Smooth muscle cell (in vitro differentiated cells): ENCODE measurements at regions not wholly inside any gene's neighbourhood (a gene's known extent, or its start where the extent isn't known, plus 50 kb on each side); places are given as distances from the start of the nearest gene placed in this dataset.
"Not testable (repeated sequence)": the region's sequence is repeated elsewhere in the genome, so short reads cannot be mapped to it uniquely, and the experiment has no call there.

Experiments used
- DNase-seq: peaks from one replicate; lab custom pipeline; 2025; ENCODE audit not compliant: unreplicated experiment; lab: John Stamatoyannopoulos, UW
- H2AFZ ChIP-seq: fragments of 200-600 bp; sonication (generic); 2 replicates; pipeline ENCODE4 v1.6.0; 2016; ENCODE audit warnings: antibody characterized with exemption, low read depth, mild to moderate bottlenecking
- H3F3A ChIP-seq: fragments of 200-600 bp; sonication (generic); 2 replicates; pipeline ENCODE4 v1.6.0; 2017; ENCODE audit warnings: antibody characterized with exemption, low read depth
- H3K27ac ChIP-seq: fragments of 200-600 bp; sonication (generic); 2 replicates; pipeline ENCODE4 v1.5.1; 2016; ENCODE audit warnings: low read depth, mild to moderate bottlenecking
- H3K27me3 ChIP-seq: fragments of 200-600 bp; sonication (generic); 2 replicates; pipeline ENCODE4 v1.6.1; 2016; ENCODE audit warnings: low read depth, mild to moderate bottlenecking
- H3K36me3 ChIP-seq: fragments of 200-600 bp; sonication (generic); 2 replicates; pipeline ENCODE4 v1.5.1; 2016; ENCODE audit warnings: low read depth
- H3K4me1 ChIP-seq: fragments of 200-600 bp; sonication (generic); 2 replicates; pipeline ENCODE4 v1.5.1; 2016; ENCODE audit warnings: low read depth
- H3K4me2 ChIP-seq: fragments of 200-600 bp; sonication (generic); 2 replicates; pipeline ENCODE4 v1.6.0; 2016; ENCODE audit warnings: mild to moderate bottlenecking
- H3K4me3 ChIP-seq: fragments of 200-600 bp; sonication (generic); 2 replicates; pipeline ENCODE4 v1.5.1; 2016; ENCODE audit warnings: mild to moderate bottlenecking
- H3K79me2 ChIP-seq: fragments of 200-600 bp; sonication (generic); 2 replicates; pipeline ENCODE4 v1.6.0; 2016; ENCODE audit warnings: low read depth, mild to moderate bottlenecking
- H3K9ac ChIP-seq: fragments of 200-600 bp; sonication (generic); 2 replicates; pipeline ENCODE4 v1.6.0; 2016; ENCODE audit warnings: low read depth
- H3K9me3 ChIP-seq: fragments of 200-600 bp; sonication (generic); replicated peaks from 2 replicates; pipeline ENCODE4 v1.5.1; 2016; ENCODE audit warnings: low read depth
- H4K20me1 ChIP-seq: fragments of 200-600 bp; sonication (generic); 2 replicates; pipeline ENCODE4 v1.6.0; 2016; ENCODE audit warnings: low read depth
- CTCF ChIP-seq: fragments of 200-600 bp; sonication (generic); IDR thresholded peaks from 2 replicates; pipeline ENCODE4 v1.5.1; 2017; ENCODE audit warnings: borderline replicate concordance, mild to moderate bottlenecking, antibody characterized with exemption; ENCODE audit not compliant: insufficient read depth, poor library complexity, severe bottlenecking
- WGBS: methylation state at CpG from one replicate; pipeline ENCODE4 v1.1.7; 2016; ENCODE audit warnings: low lambda C conversion rate; 5-methylcytosine and 5-hydroxymethylcytosine counted together

GRCh38 chr4:123676890-123677229, 280.3 kb downstream of the SPRY1 start:
- WGBS: 76% methylated on average over 7 of the region's 7 CpGs
- DNase-seq: no peak
- TF ChIP-seq CTCF: no peak
- no peaks in the 10 kb centered on the region for H3K36me3 ChIP-seq
- no peaks in the 10 kb centered on the region for H3K79me2 ChIP-seq
- H3F3A ChIP-seq: no peaks in the 10 kb centered on the region
- no peaks in the 10 kb centered on the region for H3K27me3 ChIP-seq
- H3K4me3 ChIP-seq: no peak overlapping the region
- H4K20me1 ChIP-seq: no peaks in the 10 kb centered on the region
- H3K4me2 ChIP-seq: no peak overlapping the region
- H2AFZ ChIP-seq: no peak overlapping the region
- H3K27ac ChIP-seq: no peak overlapping the region
- no peaks in the 10 kb centered on the region for H3K9me3 ChIP-seq
- H3K9ac ChIP-seq: no peak overlapping the region
- H3K4me1 ChIP-seq: no peaks in the 10 kb centered on the region

GRCh38 chr4:123682931-123683330, 286.3 kb downstream of the SPRY1 start:
- Histone ChIP-seq H3K4me1 (no peaks in the 10 kb centered on the region), H3K9ac (no peak overlapping the region), H3F3A (no peaks in the 10 kb centered on the region), H3K4me3 (no peak overlapping the region), H3K79me2 (no peaks in the 10 kb centered on the region), H3K9me3 (no peaks in the 10 kb centered on the region), H4K20me1 (no peaks in the 10 kb centered on the region), H2AFZ (no peak overlapping the region), H3K27ac (no peak overlapping the region), H3K27me3 (no peaks in the 10 kb centered on the region), H3K4me2 (no peak overlapping the region), H3K36me3 (no peaks in the 10 kb centered on the region)
- DNase-seq: no peak
- no peak for TF ChIP-seq CTCF
- 100% methylated on average over 2 of the region's 2 CpGs for WGBS

GRCh38 chr4:123684937-123685336, 288.3 kb downstream of the SPRY1 start:
- WGBS: 97% methylated on average over 26 of the region's 26 CpGs
- DNase-seq, H3K27me3 ChIP-seq, H3K36me3 ChIP-seq, H3K4me1 ChIP-seq, H3K4me2 ChIP-seq, H4K20me1 ChIP-seq, H3K4me3 ChIP-seq, H3K9me3 ChIP-seq, H3K27ac ChIP-seq, H3F3A ChIP-seq, H3K9ac ChIP-seq, H3K79me2 ChIP-seq, H2AFZ ChIP-seq: not testable (repeated sequence)

GRCh38 chr4:123695531-123695930, 298.9 kb downstream of the SPRY1 start:
- DNase-seq, H4K20me1 ChIP-seq, H3K27ac ChIP-seq, H3F3A ChIP-seq, H3K79me2 ChIP-seq, H3K36me3 ChIP-seq, H3K4me2 ChIP-seq, H3K9ac ChIP-seq, H3K27me3 ChIP-seq, H3K4me3 ChIP-seq, H3K9me3 ChIP-seq, H2AFZ ChIP-seq, H3K4me1 ChIP-seq: not testable (repeated sequence)
- 98% methylated on average over 2 of the region's 2 CpGs for WGBS

GRCh38 chr4:123696687-123697086, 300.1 kb downstream of the SPRY1 start:
- Histone ChIP-seq H3K4me1 (peaks cover 5% of the 10 kb centered on the region), H4K20me1 (no peaks in the 10 kb centered on the region), H3K9me3 (no peaks in the 10 kb centered on the region), H3K36me3 (no peaks in the 10 kb centered on the region), H3K4me3 (no peak overlapping the region), H3K9ac (no peak overlapping the region), H2AFZ (peak overlapping the region; percentile 26), H3K27me3 (no peaks in the 10 kb centered on the region), H3F3A (peaks cover 9% of the 10 kb centered on the region), H3K79me2 (no peaks in the 10 kb centered on the region), H3K4me2 (no peak overlapping the region), H3K27ac (no peak overlapping the region)
- no peak for DNase-seq
- 46% methylated on average over 2 of the region's 2 CpGs for WGBS
- TF ChIP-seq CTCF: no peak
